Activated CD8-positive, alpha-beta memory T cell treated with anti-CD3 and anti-CD28 coated beads, Interleukin-2, amount 50 U/mL, for 48 hours (primary cell): ENCODE measurements at regions not wholly inside any gene's neighbourhood (a gene's known extent, or its start where the extent isn't known, plus 50 kb on each side); places are given as distances from the start of the nearest gene placed in this dataset.
"Not testable (repeated sequence)": the region's sequence is repeated elsewhere in the genome, so short reads cannot be mapped to it uniquely, and the experiment has no call there.

Source experiments
- DNase-seq: peaks from one replicate; pipeline ENCODE4 v3.0.0-alpha.2; 2020

DNA sequence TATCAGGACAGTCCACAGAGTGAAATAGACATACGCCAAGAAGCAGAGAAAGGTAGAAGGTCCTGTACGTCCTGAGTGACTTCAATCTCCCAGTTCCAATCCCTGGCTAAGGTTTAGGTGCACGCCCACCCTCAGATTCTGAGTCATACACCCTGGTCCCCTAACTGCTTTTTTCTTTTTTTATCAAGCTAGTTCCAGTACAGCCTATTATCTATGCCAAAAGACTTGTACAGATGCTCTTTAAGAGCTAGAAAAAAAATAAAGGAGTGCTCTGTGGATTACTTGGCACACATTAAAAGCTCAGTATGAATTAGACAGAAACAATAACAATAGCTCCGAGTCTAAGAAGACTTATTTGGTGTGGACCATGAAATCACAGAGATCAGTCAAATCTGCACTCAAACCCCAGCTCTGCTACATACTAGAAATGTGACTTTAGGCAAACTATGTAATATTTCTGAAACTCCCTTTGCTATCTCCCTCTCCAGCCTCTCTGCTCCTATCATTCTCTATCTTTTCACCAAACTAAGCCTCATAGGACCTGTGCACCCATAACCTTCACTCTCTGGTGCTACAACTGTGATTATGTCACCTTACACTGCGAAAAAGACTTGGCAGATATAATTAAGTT lies 168.8 kb upstream of the KCTD7 start:
- not testable (repeated sequence) for DNase-seq

DNA sequence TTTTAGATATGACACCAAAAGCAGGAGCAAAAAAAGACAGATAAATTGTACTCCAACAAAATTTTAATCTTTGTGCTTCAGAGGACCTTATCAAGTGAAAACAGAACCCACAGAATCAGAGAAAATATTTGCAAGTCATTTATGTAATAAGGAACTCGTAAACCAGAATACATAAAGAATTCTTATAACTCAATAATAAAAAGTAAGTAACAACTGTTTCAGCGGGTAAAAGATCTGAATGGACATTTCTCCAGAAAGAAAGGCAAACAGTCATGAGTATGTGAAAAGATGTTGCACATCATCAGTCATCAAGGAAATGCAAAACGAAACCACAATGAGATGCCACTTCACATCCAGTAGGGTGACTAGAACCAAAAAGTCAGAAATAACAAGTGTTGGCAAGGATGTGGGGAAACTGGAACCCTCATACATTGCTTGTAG lies 167.7 kb upstream of the KCTD7 start:
- no peak for DNase-seq

- DNase-seq: not testable (repeated sequence)
Observed at GRCh38 chr7:66461397-66461796, 167.3 kb upstream of the KCTD7 start.

DNA sequence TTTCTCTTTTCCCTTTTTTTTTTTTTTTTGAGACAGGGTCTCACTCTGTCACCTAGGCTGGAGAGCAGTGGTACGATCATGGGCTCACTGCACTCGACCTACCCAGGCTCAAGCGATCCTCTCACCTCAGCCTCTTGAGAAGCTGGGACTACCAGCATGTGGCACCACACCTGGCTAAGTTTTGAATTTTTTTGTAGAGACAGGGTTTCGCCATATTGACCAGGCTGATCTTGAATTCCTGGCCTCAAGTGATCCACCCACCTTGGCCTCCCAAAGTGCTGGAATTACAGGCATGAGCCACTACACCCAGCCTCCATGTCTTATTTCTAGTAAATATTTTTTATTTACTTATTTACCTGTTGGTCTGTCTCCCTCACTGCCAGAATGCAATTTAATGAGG lies 165.8 kb upstream of the KCTD7 start:
- DNase-seq: not testable (repeated sequence)

DNA sequence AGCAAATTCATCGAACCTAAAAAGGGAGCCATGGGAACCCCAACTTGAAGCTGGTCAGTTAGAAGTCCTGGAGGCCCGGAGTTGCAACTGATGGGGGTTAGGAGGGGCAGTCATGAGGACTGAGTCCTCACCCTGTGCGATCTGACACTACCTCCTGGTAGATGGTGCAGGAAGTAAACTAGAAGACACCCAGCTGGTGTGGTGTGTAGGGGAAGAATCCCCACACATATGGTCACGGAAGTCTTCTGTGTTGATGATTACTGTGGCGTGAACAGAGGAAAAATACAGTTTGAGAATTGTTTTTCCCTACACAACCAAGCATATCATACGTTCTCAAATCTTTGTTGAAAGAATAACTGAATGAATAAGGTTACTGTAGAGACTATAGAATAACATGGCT lies 164.6 kb upstream of the KCTD7 start:
- DNase-seq: no peak

- no peak for DNase-seq
Observed at GRCh38 chr7:66466081-66466600, 162.5 kb upstream of the KCTD7 start.

DNA sequence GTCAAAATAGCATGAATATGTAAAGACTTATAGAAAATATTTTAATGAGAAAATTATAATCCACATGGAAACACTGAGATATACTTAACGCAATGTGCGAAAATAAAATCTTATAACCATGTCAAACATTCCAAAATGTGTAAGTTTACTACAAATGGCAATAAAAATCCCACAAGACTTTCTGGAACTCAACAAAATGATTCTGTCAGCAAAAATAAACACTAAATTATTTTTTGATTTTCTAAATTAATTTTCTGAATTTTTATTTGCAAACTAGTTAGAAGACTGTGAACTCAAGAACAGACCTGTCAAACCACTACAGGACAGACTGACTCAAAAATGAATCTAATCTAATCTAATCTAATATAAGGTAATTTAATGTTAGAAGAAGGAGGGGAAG lies 160.8 kb upstream of the KCTD7 start:
- no peak for DNase-seq

DNA sequence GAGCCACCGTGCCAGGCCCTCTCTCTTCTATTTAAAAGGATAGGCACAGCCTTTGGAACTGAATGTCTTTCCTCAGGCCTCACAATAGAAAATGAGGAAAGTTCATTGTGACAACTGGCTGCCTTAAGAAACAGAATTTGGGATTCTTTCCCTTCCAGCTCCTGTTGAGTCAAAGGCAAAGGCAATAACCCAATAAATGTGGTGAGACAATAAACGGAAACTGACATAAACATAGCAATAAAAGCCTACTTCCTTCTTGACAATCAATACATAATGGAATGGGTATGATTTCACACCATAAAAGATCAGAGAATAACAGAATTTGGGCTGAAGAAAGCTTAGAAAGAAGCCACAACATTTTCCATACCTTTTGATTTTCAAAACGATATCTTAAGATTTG lies 155.6 kb upstream of the KCTD7 start:
- not testable (repeated sequence) for DNase-seq

DNA sequence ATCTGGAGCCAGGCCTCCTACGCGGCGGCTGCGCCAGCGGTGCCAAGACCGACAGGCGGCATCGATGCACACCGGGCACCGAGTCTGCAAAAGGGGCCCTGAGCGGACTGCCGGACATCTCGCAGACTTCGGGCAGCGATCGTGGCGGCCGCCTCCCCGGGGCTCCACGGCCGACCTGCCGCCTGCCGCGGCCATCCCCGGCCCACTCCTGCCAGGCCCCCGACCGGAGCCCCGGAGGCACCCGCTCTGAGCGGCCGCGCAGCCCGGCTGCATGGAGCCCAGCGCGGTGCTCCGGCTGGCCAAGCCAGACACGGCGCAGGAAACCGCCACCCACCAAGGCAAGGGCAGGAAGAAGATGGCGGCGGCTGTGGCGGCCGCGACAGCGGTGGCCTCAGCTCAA lies 154.2 kb upstream of the KCTD7 start:
- no peak for DNase-seq

GRCh38 chr7:66476056-66476455 lies 152.6 kb upstream of the KCTD7 start:
- not testable (repeated sequence) for DNase-seq

DNA sequence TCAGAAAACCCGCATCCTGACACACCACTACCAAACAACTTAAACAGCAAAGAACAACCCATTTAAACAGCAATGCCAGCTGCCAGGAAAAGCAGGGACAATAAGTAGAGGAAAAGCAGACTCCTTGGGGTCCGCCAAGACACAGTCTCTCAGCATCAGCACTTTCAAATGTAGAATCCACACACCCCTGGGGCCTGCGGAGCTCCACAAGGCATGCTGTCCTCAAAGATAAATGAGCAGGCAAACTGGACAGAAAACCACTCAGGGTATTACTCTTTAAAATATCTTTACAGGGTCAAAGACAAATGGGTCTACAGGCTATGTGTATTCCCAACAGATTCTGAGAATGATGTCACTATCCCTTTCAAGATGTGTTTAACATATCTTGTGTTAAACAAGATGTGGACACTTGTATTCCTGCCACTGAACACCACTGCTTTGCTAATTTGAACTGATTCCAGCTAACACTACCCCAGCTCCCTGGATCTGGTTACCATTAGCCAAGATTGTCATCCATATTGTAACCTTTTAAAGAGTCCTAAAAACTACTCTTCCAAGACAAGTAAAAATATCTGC lies 150.8 kb upstream of the KCTD7 start:
- DNase-seq: not testable (repeated sequence)

GRCh38 chr7:66481229-66481628 lies 147.5 kb upstream of the KCTD7 start:
- not testable (repeated sequence) for DNase-seq

DNA sequence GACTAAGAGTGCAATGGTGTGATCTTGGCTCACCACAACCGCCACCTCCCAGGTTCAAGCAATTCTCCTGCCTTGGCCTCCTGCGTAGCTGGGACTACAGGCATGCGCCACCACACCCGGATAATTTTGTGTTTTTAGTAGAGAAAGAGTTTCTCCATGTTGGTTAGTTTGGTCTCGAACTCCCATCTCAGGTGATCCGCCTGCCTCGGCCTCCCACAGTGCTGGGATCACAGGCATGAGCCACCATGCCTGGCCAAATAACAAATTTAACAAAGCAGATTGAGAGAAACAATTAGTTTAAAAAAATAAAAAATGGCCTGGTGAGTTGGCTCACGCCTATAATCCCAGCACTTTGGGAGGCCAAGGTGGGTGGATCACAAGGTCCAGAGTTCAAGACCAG lies 139.6 kb upstream of the KCTD7 start:
- DNase-seq: not testable (repeated sequence)

GRCh38 chr7:66489741-66490140 lies 138.9 kb upstream of the KCTD7 start:
- not testable (repeated sequence) for DNase-seq

DNA sequence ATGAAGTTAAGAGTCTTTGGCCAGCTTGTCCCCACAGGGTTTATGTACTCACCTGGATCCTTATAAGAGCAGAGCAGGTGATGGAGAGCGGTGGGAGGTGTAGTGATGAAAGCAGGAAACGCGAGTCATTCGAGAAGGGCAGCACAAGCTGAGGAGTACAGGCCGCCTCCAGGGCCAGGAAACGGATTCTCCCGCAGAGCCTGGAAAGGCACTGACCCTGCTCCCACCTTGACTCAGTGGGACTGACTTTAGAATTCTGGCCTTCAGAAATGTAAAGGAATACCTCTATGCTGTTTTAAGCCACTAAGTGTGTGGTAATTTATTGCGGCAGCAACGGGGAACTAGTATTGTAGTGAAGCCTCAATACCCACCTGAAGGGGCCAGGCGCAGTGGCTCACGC lies 137.7 kb upstream of the KCTD7 start:
- DNase-seq: not testable (repeated sequence)

DNA sequence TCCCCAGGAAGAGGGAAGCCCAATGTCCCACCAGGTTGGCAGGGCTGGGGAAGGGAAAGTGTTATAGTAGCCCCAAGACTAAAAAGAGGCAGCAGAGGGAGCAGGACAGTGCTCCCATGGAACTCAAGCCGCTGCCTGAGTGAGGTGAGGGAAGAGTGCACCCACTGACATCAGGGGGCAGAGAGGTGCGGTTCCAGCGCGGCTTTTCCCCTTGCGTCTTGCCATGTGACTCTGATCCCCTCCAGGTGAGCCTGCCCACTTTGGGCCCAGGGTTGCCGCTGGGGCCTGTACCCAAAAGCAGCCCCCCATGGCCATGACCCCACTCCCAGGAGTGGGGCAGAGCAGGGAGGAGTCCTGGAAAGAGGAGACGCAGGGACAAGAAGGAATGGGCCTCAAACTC lies 136.3 kb upstream of the KCTD7 start:
- peak; percentile 52 for DNase-seq

- DNase-seq: peak; percentile 98
Observed at GRCh38 chr7:66493235-66494205, 135.2 kb upstream of the KCTD7 start.

DNA sequence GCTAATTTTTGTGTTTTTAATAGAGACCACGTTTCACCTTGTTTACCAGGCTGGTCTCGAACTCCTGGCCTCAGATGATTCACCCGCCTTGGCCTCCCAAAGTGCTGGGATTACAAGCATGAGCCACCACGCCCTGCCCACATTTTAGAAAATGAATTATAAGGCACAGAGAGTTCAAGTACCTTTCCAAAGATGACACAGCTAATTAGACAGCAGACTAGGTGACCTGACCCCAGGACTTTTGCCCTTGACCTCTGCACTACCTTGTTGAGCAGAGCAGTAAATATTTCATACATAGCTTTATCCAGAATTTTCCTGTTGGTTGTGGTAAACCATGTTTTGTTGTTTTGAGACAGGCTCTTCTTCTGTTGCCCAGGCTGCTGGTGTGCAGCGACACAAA lies 131.3 kb upstream of the KCTD7 start:
- no peak for DNase-seq

DNA sequence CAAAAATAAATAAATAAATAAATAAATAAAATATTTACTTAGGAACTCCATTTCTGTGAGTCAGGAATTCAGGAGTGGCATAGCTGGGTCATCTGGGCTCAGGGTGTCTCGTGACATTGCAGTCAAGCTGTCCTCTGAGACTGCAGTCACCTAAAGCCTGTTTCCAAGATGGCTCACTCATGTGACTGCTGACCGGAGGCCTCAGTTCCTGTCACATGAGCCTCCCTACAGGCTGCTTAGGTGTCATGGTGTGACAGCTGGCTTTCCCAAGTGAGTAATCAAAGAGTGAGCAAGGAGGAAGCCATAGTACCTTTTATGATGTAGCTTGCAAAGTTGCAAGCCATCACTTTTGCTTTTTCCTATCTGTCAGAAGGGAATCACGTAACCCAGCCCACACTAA lies 128.6 kb upstream of the KCTD7 start:
- DNase-seq: no peak

- DNase-seq: no peak
Observed at GRCh38 chr7:66502230-66503035, 126.2 kb upstream of the KCTD7 start.

DNA sequence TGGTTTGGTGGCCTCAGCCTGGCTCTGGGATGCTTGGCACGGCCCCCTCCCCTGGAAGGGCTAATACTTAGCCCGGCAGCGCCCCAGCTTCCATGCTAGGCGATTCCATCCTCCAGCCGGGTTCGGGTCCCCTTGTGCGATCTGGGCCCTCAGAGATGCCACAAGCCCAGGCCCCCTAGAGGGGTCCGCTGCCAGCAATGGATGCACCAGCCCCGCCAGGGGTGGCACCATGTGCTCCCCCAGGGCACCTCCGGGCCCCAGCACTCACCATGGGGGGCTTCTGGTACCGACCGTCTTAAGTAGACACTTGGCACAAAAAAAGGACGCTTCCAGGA lies 125.7 kb upstream of the KCTD7 start:
- DNase-seq: no peak

DNA sequence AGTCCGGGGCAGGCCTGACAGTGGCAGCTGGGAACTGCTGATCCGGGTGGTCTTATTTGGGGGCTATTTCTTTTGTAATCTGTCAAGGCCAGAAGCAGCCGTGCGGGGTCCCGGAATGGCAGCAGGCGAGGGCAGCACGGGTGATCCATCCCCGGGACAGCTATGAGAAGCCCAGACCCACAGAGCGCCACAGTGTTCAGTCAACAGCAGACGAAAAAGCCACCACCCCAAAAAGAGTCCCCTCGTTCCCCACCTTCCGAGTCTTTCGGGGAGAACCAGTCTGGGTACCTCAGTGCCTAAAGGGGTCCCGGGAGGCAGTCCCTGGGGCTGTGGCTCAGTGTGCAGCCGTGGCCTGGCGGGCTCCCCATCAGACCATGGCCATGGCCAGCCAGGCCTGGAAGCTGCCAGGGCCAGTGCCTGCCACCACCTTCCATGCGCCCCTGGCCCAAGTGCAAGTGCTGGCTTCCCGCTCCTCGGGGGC lies 125.1 kb upstream of the KCTD7 start:
- DNase-seq: no peak

- no peak for DNase-seq
Observed at GRCh38 chr7:66504131-66504530, 124.5 kb upstream of the KCTD7 start.
